ENCODE measurements at regions not wholly inside any gene's neighbourhood (a gene's known extent, or its start where the extent isn't known, plus 50 kb on each side); places are given as distances from the start of the nearest gene placed in this dataset.

DNA sequence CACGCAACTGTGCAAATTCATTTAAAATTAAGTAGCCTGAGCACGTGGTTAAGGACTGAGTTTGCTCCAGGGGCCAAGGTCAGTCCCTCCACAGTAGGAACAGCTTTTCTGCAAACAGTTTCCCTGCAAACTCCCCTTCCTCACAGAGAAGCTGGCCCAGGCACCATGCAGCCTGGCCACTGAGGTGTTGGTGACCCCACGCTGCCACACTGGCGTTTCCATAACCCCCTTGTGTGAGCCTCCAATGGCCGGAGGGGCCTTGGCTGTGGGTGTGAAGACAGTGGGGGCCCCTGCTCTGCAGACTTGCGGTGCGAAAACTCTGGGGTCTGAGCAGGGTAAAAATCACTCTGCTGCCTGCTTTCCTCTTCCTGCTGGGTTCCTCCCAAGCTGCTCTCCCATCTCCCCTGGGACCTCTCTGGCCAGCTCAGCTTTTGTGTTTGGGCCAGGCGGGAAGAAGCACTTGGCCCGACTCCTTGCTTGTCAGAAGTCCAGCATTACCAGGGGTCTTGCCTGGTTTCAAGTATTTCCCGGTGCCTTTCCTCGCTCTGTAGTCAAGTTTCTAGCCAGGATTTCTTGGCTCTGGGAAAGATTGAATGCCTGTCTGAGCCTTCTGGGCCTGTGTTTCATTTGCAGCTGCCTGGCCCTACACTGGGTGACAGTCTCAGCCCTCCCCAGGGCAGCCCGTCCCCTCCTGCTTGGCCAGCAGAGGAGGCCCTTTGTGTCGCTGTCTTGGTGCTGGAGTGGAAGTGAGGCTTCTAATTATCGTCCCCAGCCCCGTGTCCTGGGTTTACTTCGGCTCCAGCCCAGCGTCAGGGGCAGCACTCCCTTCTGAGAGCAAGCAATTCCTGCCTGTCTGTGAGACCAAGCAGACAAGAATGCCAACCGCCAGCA is 131.4 kb upstream of the SLC1A4 start:
- TF ChIP-seq, protein P1, sequence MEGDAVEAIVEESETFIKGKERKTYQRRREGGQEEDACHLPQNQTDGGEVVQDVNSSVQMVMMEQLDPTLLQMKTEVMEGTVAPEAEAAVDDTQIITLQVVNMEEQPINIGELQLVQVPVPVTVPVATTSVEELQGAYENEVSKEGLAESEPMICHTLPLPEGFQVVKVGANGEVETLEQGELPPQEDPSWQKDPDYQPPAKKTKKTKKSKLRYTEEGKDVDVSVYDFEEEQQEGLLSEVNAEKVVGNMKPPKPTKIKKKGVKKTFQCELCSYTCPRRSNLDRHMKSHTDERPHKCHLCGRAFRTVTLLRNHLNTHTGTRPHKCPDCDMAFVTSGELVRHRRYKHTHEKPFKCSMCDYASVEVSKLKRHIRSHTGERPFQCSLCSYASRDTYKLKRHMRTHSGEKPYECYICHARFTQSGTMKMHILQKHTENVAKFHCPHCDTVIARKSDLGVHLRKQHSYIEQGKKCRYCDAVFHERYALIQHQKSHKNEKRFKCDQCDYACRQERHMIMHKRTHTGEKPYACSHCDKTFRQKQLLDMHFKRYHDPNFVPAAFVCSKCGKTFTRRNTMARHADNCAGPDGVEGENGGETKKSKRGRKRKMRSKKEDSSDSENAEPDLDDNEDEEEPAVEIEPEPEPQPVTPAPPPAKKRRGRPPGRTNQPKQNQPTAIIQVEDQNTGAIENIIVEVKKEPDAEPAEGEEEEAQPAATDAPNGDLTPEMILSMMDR (IDR thresholded peaks at IDR 0.05): no peak

DNA sequence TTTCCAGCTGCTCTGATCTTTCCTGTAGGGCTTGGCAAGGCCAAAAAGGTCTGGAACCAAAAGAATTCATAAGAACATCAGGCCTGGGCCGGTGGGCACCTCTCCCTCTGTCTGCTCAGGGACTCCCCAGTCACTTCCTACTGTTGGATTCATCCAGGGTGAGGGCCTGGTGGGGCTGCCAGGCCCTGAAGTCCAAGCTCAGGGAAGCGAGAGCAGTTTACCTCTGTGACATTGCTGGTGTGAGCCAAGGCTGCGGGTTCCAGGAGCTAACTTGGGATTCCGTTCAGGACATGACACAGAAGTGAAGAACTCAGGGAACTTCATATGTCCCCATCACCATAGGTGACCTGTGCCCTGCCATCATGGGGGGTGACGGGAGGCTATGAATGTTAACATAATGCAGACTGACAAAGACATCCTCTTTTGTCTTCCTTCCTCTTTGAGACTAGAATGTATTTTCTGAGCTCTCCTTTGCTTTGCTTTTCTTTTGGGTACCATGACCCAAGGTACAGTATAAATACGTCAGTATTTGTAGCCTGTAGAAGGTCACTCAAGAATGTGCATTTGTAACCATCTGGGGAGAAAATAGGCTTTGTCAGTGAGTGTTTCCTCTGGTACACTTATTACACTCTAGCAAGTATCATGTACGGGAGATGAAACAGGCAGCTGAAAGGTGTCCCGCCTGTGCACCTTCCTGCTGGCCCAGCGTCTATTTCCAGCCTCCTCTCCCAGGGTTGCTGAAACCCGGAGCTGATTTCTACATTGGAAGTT is 130.5 kb upstream of the SLC1A4 start:
- TF ChIP-seq, protein P1 (IDR thresholded peaks at IDR 0.05): no peak

- TF ChIP-seq, protein P1 (IDR thresholded peaks at IDR 0.05): no peak
Measured at GRCh38 chr2:64859312-64860212, 129.6 kb upstream of the SLC1A4 start.

GRCh38 chr2:64860276-64860885 is 128.8 kb upstream of the SLC1A4 start:
- TF ChIP-seq, protein P1 (IDR thresholded peaks at IDR 0.05): no peak

- TF ChIP-seq, protein P1 (IDR thresholded peaks at IDR 0.05): no peak
Measured at GRCh38 chr2:64860936-64861335, 128.3 kb upstream of the SLC1A4 start.

- TF ChIP-seq, protein P1 (IDR thresholded peaks at IDR 0.05): no peak
Measured at GRCh38 chr2:64861452-64862397, 127.5 kb upstream of the SLC1A4 start.
